ENCODE measurements at regions not wholly inside any gene's neighbourhood (a gene's known extent, or its start where the extent isn't known, plus 50 kb on each side); places are given as distances from the start of the nearest gene placed in this dataset.
"Not testable (repeated sequence)": the region's sequence is repeated elsewhere in the genome, so short reads cannot be mapped to it uniquely, and the experiment has no call there.

- H3K27ac Mint-ChIP-seq, result no peak overlapping the region
- no peaks in the 10 kb centered on the region for H3K36me3 Mint-ChIP-seq
- ATAC-seq, result no peak
- no peak for DNase-seq (ENCODE audit: low spot score in 2 of 2)
- peaks cover 0 to 8% of the 10 kb centered on the region in 2 donors for H3K9me3 Mint-ChIP-seq
Observed at GRCh38 chr9:96160168-96160567, 141.8 kb downstream of the HSD17B3 start.

- DNase-seq (ENCODE audit: low spot score in 2 of 2) (no peak), ATAC-seq (no peak)
- no peaks in the 10 kb centered on the region for H3K36me3 Mint-ChIP-seq
- H3K27ac Mint-ChIP-seq, result no peak overlapping the region
- peaks cover 0 to 8% of the 10 kb centered on the region in 2 donors for H3K9me3 Mint-ChIP-seq
Observed at GRCh38 chr9:96159596-96159995, 142.4 kb downstream of the HSD17B3 start.

GRCh38 chr9:96158909-96159575, 142.9 kb downstream of the HSD17B3 start:
- Mint-ChIP-seq H3K9me3 (peaks cover 0 to 8% of the 10 kb centered on the region in 2 donors), H3K36me3 (no peaks in the 10 kb centered on the region), H3K27ac (peak overlapping the region in 1 of 2 donors; percentile 11)
- ATAC-seq (peak in 1 of 2 donors; percentile 26), DNase-seq (ENCODE audit: low spot score in 2 of 2) (no peak)

GRCh38 chr9:96158147-96158546, 143.8 kb downstream of the HSD17B3 start:
- Mint-ChIP-seq H3K27ac (peak overlapping the region in 1 of 2 donors; percentile 11), H3K36me3 (no peaks in the 10 kb centered on the region), H3K9me3 (peaks cover 0 to 8% of the 10 kb centered on the region in 2 donors)
- DNase-seq (ENCODE audit: low spot score in 2 of 2) (no peak), ATAC-seq (no peak)

GRCh38 chr9:96157675-96158074, 144.3 kb downstream of the HSD17B3 start:
- Mint-ChIP-seq H3K27ac (no peak overlapping the region), H3K36me3 (no peaks in the 10 kb centered on the region), H3K9me3 (peaks cover 0 to 8% of the 10 kb centered on the region in 2 donors)
- no peak for ATAC-seq
- DNase-seq (ENCODE audit: low spot score in 2 of 2), result no peak

GRCh38 chr9:96156171-96156974, 145.6 kb downstream of the HSD17B3 start:
- H3K27ac Mint-ChIP-seq, result no peak overlapping the region
- ATAC-seq (peak in 1 of 2 donors; percentile 46), DNase-seq (ENCODE audit: low spot score in 2 of 2) (no peak)
- peaks cover 0 to 8% of the 10 kb centered on the region in 2 donors for H3K9me3 Mint-ChIP-seq
- H3K36me3 Mint-ChIP-seq, result no peaks in the 10 kb centered on the region

- Mint-ChIP-seq H3K9me3 (peaks cover 0 to 8% of the 10 kb centered on the region in 2 donors), H3K36me3 (no peaks in the 10 kb centered on the region), H3K27ac (no peak overlapping the region)
- ATAC-seq (no peak), DNase-seq (ENCODE audit: low spot score in 2 of 2) (no peak)
Observed at GRCh38 chr9:96154081-96154480, 147.9 kb downstream of the HSD17B3 start.

- ATAC-seq (no peak), DNase-seq (ENCODE audit: low spot score in 2 of 2) (no peak)
- Mint-ChIP-seq H3K36me3 (no peaks in the 10 kb centered on the region), H3K27ac (no peak overlapping the region), H3K9me3 (peaks cover 0 to 4% of the 10 kb centered on the region in 2 donors)
Observed at GRCh38 chr9:96152550-96152949, 149.4 kb downstream of the HSD17B3 start.

- Mint-ChIP-seq H3K36me3 (no peaks in the 10 kb centered on the region), H3K9me3 (no peaks in the 10 kb centered on the region), H3K27ac (peak overlapping the region in 1 of 2 donors; percentile 67)
- ATAC-seq (peak; percentile 89 to 91), DNase-seq (ENCODE audit: low spot score in 2 of 2) (peak; percentile 36 to 72)
Observed at GRCh38 chr9:96150324-96151227, 151.4 kb downstream of the HSD17B3 start.

- no peak for DNase-seq (ENCODE audit: low spot score in 2 of 2)
- peak overlapping the region in 1 of 2 donors; percentile 67 for H3K27ac Mint-ChIP-seq
- peak in 1 of 2 donors; percentile 43 for ATAC-seq
- H3K9me3 Mint-ChIP-seq, result no peaks in the 10 kb centered on the region
- H3K36me3 Mint-ChIP-seq, result no peaks in the 10 kb centered on the region
Observed at GRCh38 chr9:96149533-96150280, 152.3 kb downstream of the HSD17B3 start.

- Mint-ChIP-seq H3K36me3 (no peaks in the 10 kb centered on the region), H3K9me3 (no peaks in the 10 kb centered on the region), H3K27ac (no peak overlapping the region)
- no peak for DNase-seq (ENCODE audit: low spot score in 2 of 2)
- ATAC-seq, result no peak
Observed at GRCh38 chr9:96148634-96149532, 153.1 kb downstream of the HSD17B3 start.

GRCh38 chr9:96147029-96147428, 154.9 kb downstream of the HSD17B3 start:
- H3K27ac Mint-ChIP-seq; ATAC-seq; DNase-seq (ENCODE audit: low spot score in 2 of 2): not testable (repeated sequence)

GRCh38 chr9:96141666-96142065, 160.3 kb downstream of the HSD17B3 start:
- no peaks in the 10 kb centered on the region for H3K9me3 Mint-ChIP-seq
- H3K36me3 Mint-ChIP-seq, result no peaks in the 10 kb centered on the region
- H3K27ac Mint-ChIP-seq, result no peak overlapping the region
- ATAC-seq (peak; percentile 44 to 67), DNase-seq (ENCODE audit: low spot score in 2 of 2) (no peak)

More at GRCh38 chr9:96147029-96147428, 154.9 kb downstream of the HSD17B3 start:
- not testable (repeated sequence) for H3K36me3 Mint-ChIP-seq, H3K9me3 Mint-ChIP-seq

- Mint-ChIP-seq H3K36me3 (no peaks in the 10 kb centered on the region), H3K9me3 (no peaks in the 10 kb centered on the region), H3K27ac (no peak overlapping the region)
- ATAC-seq (no peak), DNase-seq (ENCODE audit: low spot score in 2 of 2) (no peak)
Observed at GRCh38 chr9:96141128-96141474, 160.9 kb downstream of the HSD17B3 start.
